ENCODE measurements at regions not wholly inside any gene's neighbourhood (a gene's known extent, or its start where the extent isn't known, plus 50 kb on each side); places are given as distances from the start of the nearest gene placed in this dataset.

DNA sequence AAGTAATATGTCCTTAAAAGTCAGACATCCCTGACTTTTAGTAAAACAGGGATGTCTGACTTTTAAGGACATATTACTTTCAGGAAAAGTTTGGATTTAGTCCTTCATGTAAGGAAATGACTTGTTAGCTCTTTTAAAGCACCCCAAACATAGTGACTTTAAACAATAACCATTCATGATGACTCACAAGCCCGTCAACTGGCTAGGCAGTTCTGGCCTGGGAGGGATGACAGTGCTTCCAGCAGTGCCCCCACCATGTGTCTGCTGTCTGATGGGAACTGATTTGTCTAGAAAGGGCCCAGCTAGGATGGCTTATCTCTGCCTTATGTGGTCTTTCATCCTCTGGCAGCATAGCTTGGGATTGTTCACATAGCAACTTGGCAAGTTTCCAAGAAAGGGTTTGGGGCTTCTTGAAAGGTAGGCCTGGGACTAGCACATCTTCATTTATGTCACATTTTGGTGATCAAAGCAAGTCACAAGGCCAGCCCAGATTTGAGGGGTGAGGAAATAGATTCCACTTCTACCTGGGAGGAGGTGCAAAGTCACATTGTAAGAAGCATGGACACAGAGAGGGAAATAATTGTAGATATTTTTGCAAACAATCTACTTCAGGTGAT is 143.5 kb downstream of the C1orf94 start:
- TF ChIP-seq POLR2A (IDR thresholded peaks at IDR 0.05) (no peak), CTCF (IDR thresholded peaks at IDR 0.05) (no peak)

All from thyroid gland (tissue), 4 donors.